A673 (cell line): ENCODE measurements at regions not wholly inside any gene's neighbourhood (a gene's known extent, or its start where the extent isn't known, plus 50 kb on each side); places are given as distances from the start of the nearest gene placed in this dataset.

Experiments
- BruUV-seq: library from RNA; stranded (reverse); fragments of 400-500 nt; replicated peaks from 2 replicates; lab custom pipeline; 2021; lab: Mats Ljungman, UMichigan
- CTCF ChIA-PET: fragments of 300-600 bp; sonication (Branson Sonifier 250); formaldehyde crosslinking; loops from one replicate; lab custom pipeline; 2022; ENCODE audit warnings: antibody characterized with exemption; lab: Charles Lee
- POLR2A ChIA-PET: fragments of 300-600 bp; sonication (Branson Sonifier 250); formaldehyde crosslinking; loops from one replicate; lab custom pipeline; 2022; ENCODE audit warnings: antibody characterized with exemption; ENCODE audit not compliant: low non-redundant PET; lab: Charles Lee
- DNase-seq: peaks from one replicate; pipeline ENCODE4 v3.0.0-alpha.2; 2015; ENCODE audit warnings: low spot score
- H3K27ac ChIP-seq: fragments of 200-600 bp; sonication (generic); 2 replicates; pipeline ENCODE4 v1.5.1; 2016; ENCODE audit warnings: mixed run types, low read depth, mild to moderate bottlenecking, mixed read lengths, antibody characterized with exemption, low read length; ENCODE audit not compliant: poor library complexity, severe bottlenecking
- H3K27me3 ChIP-seq: fragments of 200-600 bp; sonication (generic); replicated peaks from 2 replicates; pipeline ENCODE4 v1.6.1; 2017; ENCODE audit warnings: mixed run types, low read depth, mild to moderate bottlenecking, mixed read lengths, antibody characterized with exemption, low read length; ENCODE audit not compliant: insufficient read depth, poor library complexity
- H3K36me3 ChIP-seq: fragments of 200-600 bp; sonication (generic); 2 replicates; pipeline ENCODE4 v1.6.1; 2016; ENCODE audit warnings: mixed run types, mild to moderate bottlenecking, mixed read lengths, antibody characterized with exemption, low read length; ENCODE audit not compliant: insufficient read depth, poor library complexity, severe bottlenecking
- H3K4me1 ChIP-seq: fragments of 200-600 bp; sonication (generic); 2 replicates; pipeline ENCODE4 v1.6.1; 2017; ENCODE audit warnings: mixed run types, mild to moderate bottlenecking, mixed read lengths, antibody characterized with exemption, low read length; ENCODE audit not compliant: insufficient read depth, poor library complexity, severe bottlenecking
- H3K4me3 ChIP-seq: fragments of 200-600 bp; sonication (generic); 2 replicates; pipeline ENCODE4 v1.5.1; 2016; ENCODE audit warnings: low read depth, mixed run types, mild to moderate bottlenecking, mixed read lengths, low read length; ENCODE audit not compliant: poor library complexity, severe bottlenecking
- H3K9me3 ChIP-seq: fragments of 200-600 bp; sonication (generic); 2 replicates; pipeline ENCODE4 v1.6.1; 2016; ENCODE audit warnings: mixed run types, low read depth, mild to moderate bottlenecking, mixed read lengths, antibody characterized with exemption, low read length; ENCODE audit not compliant: poor library complexity, severe bottlenecking
- CTCF ChIP-seq: fragments of 300-800, 200-600 bp; sonication (generic); conservative IDR thresholded peaks from 2 replicates; pipeline ENCODE4 v1.5.1; 2017; ENCODE audit warnings: low read depth, mild to moderate bottlenecking, antibody characterized with exemption, low read length, moderate library complexity, mixed read lengths
- EZH2 ChIP-seq: fragments of 200-600 bp; sonication (generic); IDR thresholded peaks from 2 replicates; pipeline ENCODE4 v1.6.1; 2017; ENCODE audit warnings: borderline replicate concordance, low read depth, mild to moderate bottlenecking, mixed read lengths, antibody characterized with exemption, low read length; ENCODE audit not compliant: poor library complexity, severe bottlenecking
- intact Hi-C: fragments of 100-400 bp; cut with micrococcal nuclease; formaldehyde crosslinking; loops from one replicate; pipeline ENCODE4 v1.10.0; 2022; ENCODE audit not compliant: unreplicated experiment

GRCh38 chr7:20954711-20955619 is 168.3 kb upstream of the SP8 start:
- intact Hi-C loops = no loop called here
- H3K27ac ChIP-seq = no peak overlapping the region
- ChIA-PET POLR2A (no interaction called here), CTCF (no interaction called here)
- DNase-seq = no peak
- H3K4me1 ChIP-seq = no peaks in the 10 kb centered on the region
- TF ChIP-seq CTCF (no peak), EZH2 (no peak)
- H3K36me3 ChIP-seq = no peaks in the 10 kb centered on the region
- H3K4me3 ChIP-seq = no peak overlapping the region
- H3K9me3 ChIP-seq = no peaks in the 10 kb centered on the region
- BruUV-seq = no TSS peak
- peaks cover 47% of the 10 kb centered on the region for H3K27me3 ChIP-seq

GRCh38 chr7:20958572-20958971 is 171.9 kb upstream of the SP8 start:
- Histone ChIP-seq H3K4me3 (no peak overlapping the region), H3K27me3 (peaks cover 49% of the 10 kb centered on the region), H3K4me1 (no peaks in the 10 kb centered on the region), H3K27ac (no peak overlapping the region), H3K36me3 (no peaks in the 10 kb centered on the region), H3K9me3 (no peaks in the 10 kb centered on the region)
- BruUV-seq = no TSS peak
- ChIA-PET CTCF (no interaction called here), POLR2A (interaction anchor here (0.5 kb wide), 1 partner anchor 1032 kb away, joined by 9 read pairs; no protein-coding TSS in a partner anchor)
- intact Hi-C loops = no loop called here
- no peak for DNase-seq
- TF ChIP-seq CTCF = no peak
- no peak for TF ChIP-seq EZH2

- Histone ChIP-seq H3K27me3 (peaks cover 45% of the 10 kb centered on the region), H3K36me3 (no peaks in the 10 kb centered on the region), H3K4me3 (no peak overlapping the region), H3K9me3 (no peaks in the 10 kb centered on the region), H3K27ac (no peak overlapping the region), H3K4me1 (no peaks in the 10 kb centered on the region)
- intact Hi-C loops = no loop called here
- BruUV-seq = no TSS peak
- CTCF ChIA-PET = no interaction called here
- POLR2A ChIA-PET = no interaction called here
- TF ChIP-seq EZH2 = no peak
- TF ChIP-seq CTCF = no peak
- DNase-seq = no peak
These were observed 172.6 kb upstream of the SP8 start for GRCh38 chr7:20959281-20959680.
